ENCODE measurements at regions not wholly inside any gene's neighbourhood (a gene's known extent, or its start where the extent isn't known, plus 50 kb on each side); places are given as distances from the start of the nearest gene placed in this dataset.
A peak's percentile ranks its signal among the peaks of the same experiment; 100 is the strongest.

DNA sequence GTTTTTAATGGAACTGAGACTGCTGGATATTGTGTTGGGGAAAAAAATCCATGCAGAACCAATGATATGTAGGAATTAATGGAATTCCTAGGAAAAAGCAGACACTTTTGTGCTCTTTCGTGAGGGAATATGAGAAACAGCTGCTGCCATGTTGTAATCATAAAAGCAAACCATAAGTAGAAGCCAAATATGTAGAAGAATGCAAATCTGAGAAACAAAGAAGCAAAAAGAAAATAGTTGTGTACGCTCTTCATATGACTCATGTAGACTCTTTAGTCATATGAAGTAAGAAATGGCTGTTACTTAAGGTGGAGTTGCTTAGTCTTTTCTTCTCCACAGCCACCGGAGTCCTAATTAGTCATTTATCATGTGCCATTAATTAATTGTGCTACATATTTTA, 298.6 kb upstream of the ZNF717 start:
- no peak for DNase-seq

GRCh38 chr3:76096036-76096435, 310.7 kb upstream of the ZNF717 start:
- DNase-seq, result no peak

GRCh38 chr3:76096836-76097588, 311.7 kb upstream of the ZNF717 start:
- DNase-seq, result no peak

- DNase-seq, result no peak
Observed at GRCh38 chr3:76097589-76097969, 312.2 kb upstream of the ZNF717 start.

- DNase-seq, result no peak
Observed at GRCh38 chr3:76099956-76100355, 314.6 kb upstream of the ZNF717 start.

DNA sequence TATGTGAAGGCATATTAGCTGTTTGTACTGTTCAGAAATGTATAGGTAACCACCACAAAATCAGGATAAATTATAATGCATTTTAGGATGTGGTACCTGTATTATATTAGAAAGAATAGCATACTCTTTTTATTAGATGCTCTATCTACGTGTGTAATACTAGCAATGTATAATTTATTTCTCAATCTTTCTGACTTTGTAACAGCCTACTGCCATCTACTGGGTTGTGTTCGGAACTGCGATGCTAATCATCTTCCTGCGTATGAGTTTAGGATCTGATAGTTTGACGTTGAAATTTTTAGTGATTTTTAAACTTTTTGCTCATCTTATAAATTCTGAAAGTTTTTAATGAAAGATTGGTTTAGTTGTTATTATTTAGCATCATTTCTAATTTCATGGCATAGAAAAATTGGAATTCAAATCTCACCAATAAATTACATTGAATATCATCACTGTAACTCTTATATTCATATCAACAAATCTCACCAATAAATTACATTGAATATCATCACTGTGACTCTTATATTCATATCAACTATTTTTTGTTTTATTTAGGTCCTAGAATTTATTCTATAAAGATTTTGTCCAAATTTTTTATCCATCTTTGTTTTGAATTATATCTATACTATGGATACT, 322.7 kb upstream of the ZNF717 start:
- peak; percentile 53 for DNase-seq

DNA sequence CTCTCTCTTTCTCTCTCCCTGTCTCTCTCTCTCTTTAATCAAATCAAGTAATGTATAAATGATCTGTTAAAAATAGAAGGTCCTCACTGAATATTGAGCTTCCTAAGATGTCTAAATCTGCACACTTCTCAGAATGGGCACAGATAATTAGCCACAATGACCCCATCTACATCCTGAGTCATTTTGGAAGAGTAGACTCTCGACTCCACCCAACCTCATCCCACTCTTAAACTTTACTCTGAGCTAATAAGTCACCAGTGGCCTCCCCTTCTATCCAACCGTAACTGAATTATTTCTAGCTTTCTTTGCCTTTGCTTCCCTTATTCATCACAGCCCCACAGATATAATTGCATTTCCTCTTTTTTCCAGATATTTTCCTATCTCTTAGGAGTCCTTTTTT, 326.5 kb upstream of the ZNF717 start:
- DNase-seq, result no peak

GRCh38 chr3:76122007-76122406, 336.7 kb upstream of the ZNF717 start:
- DNase-seq, result no peak

DNA sequence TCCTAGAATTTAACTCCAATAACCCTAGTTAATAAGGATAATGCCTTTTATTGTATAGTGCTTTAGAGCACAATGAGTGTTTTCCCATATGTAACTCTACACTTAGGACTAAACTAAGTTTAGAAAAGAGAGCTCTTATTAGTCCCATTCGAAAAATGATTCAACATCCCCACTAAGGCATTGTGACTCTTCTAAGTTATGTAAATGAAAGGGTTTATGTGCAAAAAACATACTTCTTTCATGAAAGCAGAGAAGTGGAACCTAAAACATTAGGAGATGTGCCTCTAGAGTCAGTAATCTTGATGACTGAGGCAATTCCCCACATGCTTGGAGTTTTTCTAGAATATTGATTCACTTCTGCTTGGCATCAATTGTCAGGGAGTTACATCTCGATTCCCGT, 344.1 kb upstream of the ZNF717 start:
- no peak for DNase-seq

- no peak for DNase-seq
Observed at GRCh38 chr3:76131396-76132153, 346.2 kb upstream of the ZNF717 start.

GRCh38 chr3:76132154-76132470, 346.8 kb upstream of the ZNF717 start:
- DNase-seq, result no peak

DNA sequence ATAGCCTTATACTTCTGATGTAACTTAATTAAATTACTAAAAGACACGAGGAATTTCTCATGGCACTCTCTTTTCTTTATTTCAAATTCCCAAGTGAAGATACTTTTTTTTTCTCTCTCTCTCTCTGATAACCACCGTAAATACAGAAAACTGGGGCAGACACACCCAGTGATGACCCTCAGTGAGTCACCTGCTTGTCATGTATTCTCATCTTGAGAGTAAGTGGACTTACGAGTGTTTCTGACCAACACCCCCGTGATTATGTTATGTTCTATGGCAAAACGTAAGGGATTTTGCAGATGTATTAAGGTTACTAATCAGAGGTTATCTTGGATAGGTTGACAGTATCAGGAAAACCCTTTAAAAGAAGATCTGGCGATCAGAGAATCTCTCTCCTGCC, 348.8 kb upstream of the ZNF717 start:
- DNase-seq, result no peak

GRCh38 chr3:76138921-76139320, 353.6 kb upstream of the ZNF717 start:
- DNase-seq, result no peak

GRCh38 chr3:76147846-76148245, 362.5 kb upstream of the ZNF717 start:
- DNase-seq, result no peak

DNA sequence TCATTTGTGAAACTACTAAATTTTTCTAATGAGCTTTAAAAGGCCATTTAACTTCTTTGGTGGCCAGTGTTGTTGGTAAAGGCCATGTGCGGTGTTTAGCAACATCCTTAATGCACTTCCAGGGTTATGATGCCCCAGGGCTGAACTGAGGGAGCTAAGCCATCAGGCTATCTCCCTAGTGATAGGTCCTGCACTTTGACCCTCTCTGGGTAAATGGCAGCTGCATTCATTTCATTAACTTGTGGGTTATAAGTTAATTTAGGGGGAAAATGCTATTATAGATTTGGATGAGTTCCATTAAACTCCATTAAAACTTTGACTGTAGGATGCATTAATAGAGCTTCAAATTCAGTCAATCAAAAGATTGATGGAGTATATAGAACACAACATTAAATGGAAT, 366.7 kb upstream of the ZNF717 start:
- DNase-seq, result no peak

- no peak for DNase-seq
Observed at GRCh38 chr3:76161856-76162255, 376.5 kb upstream of the ZNF717 start.

DNA sequence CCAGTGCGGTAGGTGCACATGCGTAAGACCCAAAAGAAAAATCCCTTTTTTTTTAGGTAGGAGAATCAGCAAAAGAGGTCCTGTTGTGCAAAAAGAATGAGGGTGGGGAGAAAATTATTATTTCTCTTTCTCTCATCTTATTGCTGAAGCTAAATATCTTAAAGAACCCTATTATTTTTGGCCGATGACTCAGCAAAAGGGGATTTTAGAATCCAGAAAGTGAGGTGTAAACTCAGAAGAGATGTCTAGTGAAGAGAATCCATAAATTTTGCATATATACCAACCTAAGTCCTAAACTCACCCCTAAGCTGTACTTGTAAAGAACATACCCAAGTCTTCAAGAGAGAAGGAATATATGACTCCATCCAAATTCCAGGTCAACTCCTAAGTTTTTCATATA, 386.3 kb upstream of the ZNF717 start:
- no peak for DNase-seq

GRCh38 chr3:76177610-76178009, 392.3 kb upstream of the ZNF717 start:
- DNase-seq, result no peak

DNA sequence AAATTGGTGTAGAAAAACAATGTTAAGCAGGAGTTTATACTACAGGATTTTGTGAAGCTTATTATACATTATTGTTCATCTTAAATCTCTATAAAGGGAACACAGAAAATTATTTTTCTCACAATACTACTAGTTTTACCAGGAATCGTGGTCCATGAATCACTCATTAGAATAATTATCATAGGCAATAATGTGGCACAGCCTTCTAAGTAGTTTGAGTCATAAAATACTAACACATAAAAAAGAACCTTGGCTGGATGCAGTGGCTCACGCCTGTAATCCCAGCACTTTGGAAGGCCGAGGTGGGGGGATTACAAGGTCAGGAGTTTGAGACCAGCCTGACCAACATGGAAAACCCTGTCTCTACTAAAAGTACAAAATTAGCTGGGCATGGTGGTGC, 393.1 kb upstream of the ZNF717 start:
- no peak for DNase-seq

- DNase-seq, result no peak
Observed at GRCh38 chr3:76181213-76181612, 395.9 kb upstream of the ZNF717 start.

GRCh38 chr3:76198086-76198485, 412.7 kb upstream of the ZNF717 start:
- no peak for DNase-seq

GRCh38 chr3:76199382-76199781, 414.0 kb upstream of the ZNF717 start:
- DNase-seq, result no peak

GRCh38 chr3:76203578-76203977, 418.2 kb upstream of the ZNF717 start:
- DNase-seq, result no peak

DNA sequence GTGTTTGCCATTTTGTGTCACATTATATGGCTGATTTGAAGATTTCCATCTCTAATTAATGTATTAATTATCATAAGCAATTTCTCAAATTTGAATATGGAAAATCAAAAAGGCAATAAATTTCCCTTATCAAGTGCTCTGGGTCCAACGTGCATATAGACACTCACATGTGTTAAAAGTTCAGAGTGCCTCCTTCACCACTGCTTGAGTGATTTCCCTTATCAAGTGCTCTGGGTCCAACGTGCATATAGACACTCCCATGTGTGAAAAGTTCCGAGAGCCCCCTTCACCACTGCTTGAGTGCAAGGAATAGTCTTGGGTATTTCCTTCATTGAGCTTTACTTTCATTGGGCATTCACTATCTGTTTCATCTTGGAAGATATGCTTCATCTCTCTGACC, 421.0 kb upstream of the ZNF717 start:
- DNase-seq, result no peak

Measured in hematopoietic multipotent progenitor cell treated with erythropoietin and hydrocortisone succinate and interleukin-3 and kit ligand, for 6 days (in vitro differentiated cells).